Heart left ventricle (tissue), 13 donors: ENCODE measurements at regions not wholly inside any gene's neighbourhood (a gene's known extent, or its start where the extent isn't known, plus 50 kb on each side); places are given as distances from the start of the nearest gene placed in this dataset.

Experiments
- CTCF ChIP-seq, 12 donors: fragments of 200-600 bp; sonication (generic) in 4 of 12; IDR thresholded peaks; one replicate each; pipeline versions ENCODE4 v1.5.0 to v1.8.0; 2018 to 2022; ENCODE audit warnings: antibody characterized with exemption in 12 of 12, mild to moderate bottlenecking in 5 of 12
- POLR2A ChIP-seq, 2 donors: fragments of 450-650 bp; IDR thresholded peaks; one replicate each; pipeline ENCODE4 v1.6.1; 2017; ENCODE audit warnings: antibody characterized with exemption in 2 of 2, mild to moderate bottlenecking in 2 of 2, moderate library complexity in 2 of 2
- donor health status: ischemic (EF 13 %, LVEDD 7.1; RV severe dilation, severe dysfunction).
- donor health status: DM: no; HTN: yes; CAD: no.
- donor health status: DM: no; HTN: no; CAD: no.
- donor health status: ischemic (EF 25% LVEDD 6.9; RV normal size, moderate dysfunction).
- donor health status: ischemic (EF 25% LVEDD 5.7; RV mildly dilated, moderate dysfunction).
- donor health status: ischemic (EF 35%, LVEDD 5.7; RV mildly dilated, moderate dysfunction).
- donor health status: nonischemic (EF 11% LVEDD 7.7; RV severe dilation, severe dysfunction).
- donor health status: DM: yes; HTN: yes; CAD: no.
- donor health status: PGD.
- donor health status: ischemic (EF 29% LVEDD 5.4; RV normal size, mild dysfunction).
- donor health status: nonischemic (EF 23%, LVEDD 6.1; RV moderate dilation, normal function).

- TF ChIP-seq CTCF (IDR thresholded peaks at IDR 0.05), result no peak
- no peak for TF ChIP-seq POLR2A (IDR thresholded peaks at IDR 0.05)
Measured at GRCh38 chr18:24762511-24762910, 302.1 kb downstream of the HRH4 start.
